ENCODE measurements at regions not wholly inside any gene's neighbourhood (a gene's known extent, or its start where the extent isn't known, plus 50 kb on each side); places are given as distances from the start of the nearest gene placed in this dataset.

GRCh38 chr1:234776256-234776875, 166.4 kb upstream of the IRF2BP2 start:
- TF ChIP-seq POLR2A (IDR thresholded peaks at IDR 0.05) (no peak), CTCF (IDR thresholded peaks at IDR 0.05) (no peak)
- Histone ChIP-seq H3K27ac (no peak overlapping the region), H3K36me3 (no peaks in the 10 kb centered on the region), H3K27me3 (no peaks in the 10 kb centered on the region), H3K9me3 (no peaks in the 10 kb centered on the region), H3K4me3 (no peak overlapping the region), H3K4me1 (peaks cover 0 to 5% (median 0%) of the 10 kb centered on the region in 4 donors)
- WGBS (ENCODE audit: insufficient coverage, low coverage, low lambda C conversion rate, missing lambda C conversion rate), result 89% methylated on average over 11 of the region's 12 CpGs
- DNase-seq (peak in 1 of 3 donors; percentile 48), ATAC-seq (peak in 1 of 4 donors; percentile 3)
- intact Hi-C loops (cut with DNase I), result no loop called here

DNA sequence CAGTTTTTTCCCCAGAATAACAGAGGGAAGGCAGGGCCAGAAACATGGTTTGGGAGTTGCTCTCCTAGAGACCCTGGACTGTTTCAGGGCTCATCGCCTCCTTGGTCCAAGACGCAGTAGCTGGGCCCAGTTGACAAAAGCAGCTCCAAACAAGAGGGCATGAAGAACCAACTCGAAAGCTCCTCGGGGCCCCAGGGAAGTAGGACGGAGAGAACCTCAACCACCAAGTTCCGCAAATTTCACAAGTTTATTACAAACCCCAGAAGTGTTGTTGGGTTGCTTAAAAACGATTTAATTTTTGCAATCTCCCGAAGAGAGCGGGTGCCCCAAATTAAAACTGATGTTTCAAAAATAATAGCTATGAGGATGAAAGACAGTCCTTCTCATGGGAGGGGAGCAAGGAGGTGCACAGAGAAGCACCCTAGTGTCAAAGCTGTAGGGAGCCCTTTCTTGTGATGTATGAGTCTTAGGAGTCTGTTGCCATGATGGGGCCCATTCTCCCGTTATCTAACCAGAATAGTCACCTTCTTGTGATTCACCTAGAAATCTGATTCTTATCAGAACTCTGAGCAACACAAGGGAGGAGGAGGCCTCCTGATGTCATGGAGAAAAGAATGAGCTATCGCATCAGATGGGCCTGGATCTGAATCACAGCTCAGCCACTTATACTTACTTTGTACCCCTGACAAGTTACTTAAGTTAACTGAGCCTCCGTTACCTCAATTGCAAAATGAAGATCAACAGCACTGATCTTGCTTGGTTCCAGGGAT, 165.7 kb upstream of the IRF2BP2 start:
- ATAC-seq, result peak in 1 of 4 donors; percentile 9
- peaks cover 0 to 5% (median 0%) of the 10 kb centered on the region in 4 donors for H3K4me1 ChIP-seq
- intact Hi-C loops (cut with DNase I), result no loop called here
- H3K27me3 ChIP-seq, result no peaks in the 10 kb centered on the region
- no peak for TF ChIP-seq CTCF (IDR thresholded peaks at IDR 0.05)
- TF ChIP-seq POLR2A (IDR thresholded peaks at IDR 0.05), result no peak
- H3K36me3 ChIP-seq, result no peaks in the 10 kb centered on the region
- no peak overlapping the region for H3K27ac ChIP-seq
- no peak overlapping the region for H3K4me3 ChIP-seq
- peak in 1 of 3 donors; percentile 48 for DNase-seq
- WGBS (ENCODE audit: insufficient coverage, low coverage, low lambda C conversion rate, missing lambda C conversion rate), result 75% methylated on average over 12 of the region's 12 CpGs
- no peaks in the 10 kb centered on the region for H3K9me3 ChIP-seq

GRCh38 chr1:234774971-234775370, 165.0 kb upstream of the IRF2BP2 start:
- DNase-seq (peak in 1 of 3 donors; percentile 41), ATAC-seq (no peak)
- TF ChIP-seq CTCF (IDR thresholded peaks at IDR 0.05) (no peak), POLR2A (IDR thresholded peaks at IDR 0.05) (no peak)
- intact Hi-C loops (cut with DNase I), result no loop called here
- Histone ChIP-seq H3K4me1 (peaks cover 0 to 5% (median 0%) of the 10 kb centered on the region in 4 donors), H3K27me3 (no peaks in the 10 kb centered on the region), H3K27ac (no peak overlapping the region), H3K9me3 (no peaks in the 10 kb centered on the region), H3K4me3 (no peak overlapping the region), H3K36me3 (no peaks in the 10 kb centered on the region)
- no CpG with 5 or more reads among the region's 2 CpGs for WGBS (ENCODE audit: insufficient coverage, low coverage, low lambda C conversion rate, missing lambda C conversion rate)

DNA sequence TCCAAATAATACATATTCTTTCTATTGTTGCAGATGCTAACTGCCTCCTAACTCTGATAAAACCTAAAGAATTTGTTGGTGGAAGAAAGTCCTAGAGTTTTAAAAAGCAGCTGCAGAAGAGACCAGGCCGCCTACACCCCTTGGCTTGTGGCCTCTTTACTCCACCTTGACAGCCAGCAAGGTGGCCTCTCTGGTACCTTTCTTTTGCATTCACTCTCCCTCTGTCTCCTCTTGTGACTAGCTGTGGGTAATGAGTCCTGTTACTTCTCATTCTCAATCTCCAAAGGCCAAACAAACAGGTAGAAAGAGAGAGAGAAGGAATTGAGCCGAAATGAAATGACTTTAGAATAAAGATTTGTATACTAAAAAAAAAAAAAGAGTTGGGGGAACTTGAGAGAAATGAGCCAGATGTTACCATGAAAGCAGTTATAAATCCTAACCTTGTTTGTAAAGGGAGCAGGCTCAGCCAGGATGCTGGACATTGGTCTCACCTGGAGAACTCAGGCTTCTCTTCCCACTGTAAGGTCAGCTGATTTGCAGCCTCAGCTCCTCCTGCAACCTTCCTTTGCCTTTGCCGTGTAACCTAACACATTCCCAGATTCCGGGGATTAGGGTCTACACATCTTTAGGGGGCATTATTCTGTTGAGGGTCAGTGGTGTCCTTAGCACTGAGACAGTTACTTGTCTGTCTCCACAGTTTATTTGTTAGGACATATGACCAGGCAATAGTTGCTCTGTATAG, 164.1 kb upstream of the IRF2BP2 start:
- intact Hi-C loops (cut with DNase I), result no loop called here
- Histone ChIP-seq H3K4me1 (peaks cover 0 to 5% (median 0%) of the 10 kb centered on the region in 4 donors), H3K27me3 (no peaks in the 10 kb centered on the region), H3K9me3 (no peaks in the 10 kb centered on the region), H3K27ac (no peak overlapping the region), H3K36me3 (no peaks in the 10 kb centered on the region), H3K4me3 (no peak overlapping the region)
- 93% methylated on average over 4 of the region's 4 CpGs for WGBS (ENCODE audit: insufficient coverage, low coverage, low lambda C conversion rate, missing lambda C conversion rate)
- TF ChIP-seq POLR2A (IDR thresholded peaks at IDR 0.05) (no peak), CTCF (IDR thresholded peaks at IDR 0.05) (no peak)
- ATAC-seq (no peak), DNase-seq (no peak)
